ENCODE measurements at regions not wholly inside any gene's neighbourhood (a gene's known extent, or its start where the extent isn't known, plus 50 kb on each side); places are given as distances from the start of the nearest gene placed in this dataset.

- Histone ChIP-seq H3K9me3 (no peaks in the 10 kb centered on the region), H3K4me3 (peak overlapping the region in 3 of 4 donors; percentile 2 to 28 (median 8)), H3K27ac (peak overlapping the region in 2 of 5 donors; percentile 22 to 61), H3K27me3 (no peaks in the 10 kb centered on the region), H3K36me3 (no peaks in the 10 kb centered on the region), H3K4me1 (peaks cover 0 to 25% (median 3%) of the 10 kb centered on the region in 4 donors)
- no peak for TF ChIP-seq EP300 (IDR thresholded peaks at IDR 0.05)
- no peak for TF ChIP-seq POLR2AphosphoS5 (IDR thresholded peaks at IDR 0.05)
- no peak for TF ChIP-seq CTCF (IDR thresholded peaks at IDR 0.05)
- no peak for TF ChIP-seq POLR2A (IDR thresholded peaks at IDR 0.05)
- intact Hi-C loops (cut with DNase I; ENCODE audit: low total_unique reads) = no loop called here
- peak in 1 of 2 donors; percentile 41 for DNase-seq
- 19 to 35% (median 26%) methylated on average over 6 of the region's 6 CpGs for WGBS, 5 donors
Measured at GRCh38 chr7:33814400-33814799, 90.9 kb upstream of the BMPER start.

GRCh38 chr7:33814936-33815335 lies 90.4 kb upstream of the BMPER start:
- peak overlapping the region in 1 of 4 donors; percentile 28 for H3K4me3 ChIP-seq
- H3K4me1 ChIP-seq = peaks cover 0 to 23% (median 2%) of the 10 kb centered on the region in 4 donors
- intact Hi-C loops (cut with DNase I; ENCODE audit: low total_unique reads) = no loop called here
- H3K9me3 ChIP-seq = peaks cover 0 to 5% (median 0%) of the 10 kb centered on the region in 4 donors
- no peaks in the 10 kb centered on the region for H3K27me3 ChIP-seq
- peak in 1 of 2 donors; percentile 27 for DNase-seq
- WGBS, 5 donors = 52 to 75% (median 67%) methylated on average over 6 of the region's 6 CpGs
- no peaks in the 10 kb centered on the region for H3K36me3 ChIP-seq
- H3K27ac ChIP-seq = peak overlapping the region in 2 of 5 donors; percentile 22 to 61
- TF ChIP-seq POLR2A (IDR thresholded peaks at IDR 0.05) (no peak), POLR2AphosphoS5 (IDR thresholded peaks at IDR 0.05) (no peak), EP300 (IDR thresholded peaks at IDR 0.05) (no peak), CTCF (IDR thresholded peaks at IDR 0.05) (no peak)

GRCh38 chr7:33815336-33815735 lies 90.0 kb upstream of the BMPER start:
- peaks cover 0 to 5% (median 0%) of the 10 kb centered on the region in 4 donors for H3K9me3 ChIP-seq
- peak overlapping the region in 1 of 4 donors; percentile 28 for H3K4me3 ChIP-seq
- 75 to 87% (median 85%) methylated on average over 3 of the region's 3 CpGs for WGBS, 5 donors

GRCh38 chr7:33816106-33816505 lies 89.2 kb upstream of the BMPER start:
- no peaks in the 10 kb centered on the region for H3K27me3 ChIP-seq
- no peak overlapping the region for H3K27ac ChIP-seq
- H3K4me3 ChIP-seq = no peak overlapping the region
- intact Hi-C loops (cut with DNase I; ENCODE audit: low total_unique reads) = no loop called here
- H3K4me1 ChIP-seq = peaks cover 0 to 20% (median 2%) of the 10 kb centered on the region in 4 donors
- no peaks in the 10 kb centered on the region for H3K36me3 ChIP-seq
- no peak for DNase-seq
- peaks cover 0 to 5% (median 0%) of the 10 kb centered on the region in 4 donors for H3K9me3 ChIP-seq
- TF ChIP-seq POLR2AphosphoS5 (IDR thresholded peaks at IDR 0.05) (no peak), EP300 (IDR thresholded peaks at IDR 0.05) (no peak), POLR2A (IDR thresholded peaks at IDR 0.05) (no peak), CTCF (IDR thresholded peaks at IDR 0.05) (no peak)

More at GRCh38 chr7:33815336-33815735, 90.0 kb upstream of the BMPER start:
- DNase-seq = no peak
- Histone ChIP-seq H3K27me3 (no peaks in the 10 kb centered on the region), H3K4me1 (peaks cover 0 to 23% (median 2%) of the 10 kb centered on the region in 4 donors), H3K36me3 (no peaks in the 10 kb centered on the region), H3K27ac (no peak overlapping the region)
- intact Hi-C loops (cut with DNase I; ENCODE audit: low total_unique reads) = no loop called here
- TF ChIP-seq POLR2AphosphoS5 (IDR thresholded peaks at IDR 0.05) = no peak
- TF ChIP-seq EP300 (IDR thresholded peaks at IDR 0.05) = no peak
- no peak for TF ChIP-seq CTCF (IDR thresholded peaks at IDR 0.05)
- TF ChIP-seq POLR2A (IDR thresholded peaks at IDR 0.05) = no peak

Data from stomach (tissue), 8 donors.